ENCODE measurements at regions not wholly inside any gene's neighbourhood (a gene's known extent, or its start where the extent isn't known, plus 50 kb on each side); places are given as distances from the start of the nearest gene placed in this dataset.
"Not testable (repeated sequence)": the region's sequence is repeated elsewhere in the genome, so short reads cannot be mapped to it uniquely, and the experiment has no call there.

GRCh38 chr7:119300341-119300740, 972.6 kb upstream of the KCND2 start:
- not testable (repeated sequence) for DNase-seq

- DNase-seq = no peak
These were observed 952.7 kb upstream of the KCND2 start for GRCh38 chr7:119320316-119320715.

- no peak for DNase-seq
These were observed 943.3 kb upstream of the KCND2 start for GRCh38 chr7:119329715-119330114.

- no peak for DNase-seq
These were observed 937.6 kb upstream of the KCND2 start for GRCh38 chr7:119335405-119335804.

GRCh38 chr7:119341822-119342221, 931.2 kb upstream of the KCND2 start:
- no peak for DNase-seq

GRCh38 chr7:119343289-119343688, 929.7 kb upstream of the KCND2 start:
- DNase-seq = no peak

GRCh38 chr7:119344466-119344865, 928.5 kb upstream of the KCND2 start:
- DNase-seq = no peak

- DNase-seq = no peak
These were observed 924.5 kb upstream of the KCND2 start for GRCh38 chr7:119348491-119348890.

- no peak for DNase-seq
These were observed 922.6 kb upstream of the KCND2 start for GRCh38 chr7:119350334-119350733.

- DNase-seq = no peak
These were observed 921.7 kb upstream of the KCND2 start for GRCh38 chr7:119351320-119351719.

- DNase-seq = no peak
These were observed 898.5 kb upstream of the KCND2 start for GRCh38 chr7:119374436-119374835.

GRCh38 chr7:119377861-119378260, 895.1 kb upstream of the KCND2 start:
- no peak for DNase-seq

- peak; percentile 0 for DNase-seq
These were observed 890.2 kb upstream of the KCND2 start for GRCh38 chr7:119382726-119383125.

GRCh38 chr7:119395024-119395423, 878.0 kb upstream of the KCND2 start:
- DNase-seq = no peak

- no peak for DNase-seq
These were observed 875.8 kb upstream of the KCND2 start for GRCh38 chr7:119397156-119397555.

- no peak for DNase-seq
These were observed 864.4 kb upstream of the KCND2 start for GRCh38 chr7:119408596-119408995.

GRCh38 chr7:119413314-119413805, 859.6 kb upstream of the KCND2 start:
- no peak for DNase-seq

- no peak for DNase-seq
These were observed 857.3 kb upstream of the KCND2 start for GRCh38 chr7:119415682-119416081.

- no peak for DNase-seq
These were observed 851.3 kb upstream of the KCND2 start for GRCh38 chr7:119421657-119422056.

GRCh38 chr7:119436882-119437281, 836.1 kb upstream of the KCND2 start:
- DNase-seq = no peak

- DNase-seq = no peak
These were observed 834.7 kb upstream of the KCND2 start for GRCh38 chr7:119438315-119438714.

GRCh38 chr7:119439192-119439591, 833.8 kb upstream of the KCND2 start:
- DNase-seq = no peak

GRCh38 chr7:119452401-119452800, 820.6 kb upstream of the KCND2 start:
- no peak for DNase-seq

- DNase-seq = no peak
These were observed 807.1 kb upstream of the KCND2 start for GRCh38 chr7:119465798-119466305.

GRCh38 chr7:119472408-119473038, 800.5 kb upstream of the KCND2 start:
- peak; percentile 38 for DNase-seq
